SU-DHL-6 (cell line): ENCODE measurements at regions not wholly inside any gene's neighbourhood (a gene's known extent, or its start where the extent isn't known, plus 50 kb on each side); places are given as distances from the start of the nearest gene placed in this dataset.

ENCODE experiments used
- EZH2phosphoT487 ChIP-seq: fragments of 200-600 bp; sonication (generic), shearing (Covaris generic); conservative IDR thresholded peaks from 2 replicates; pipeline ENCODE4 v1.6.1; 2018; ENCODE audit warnings: mild to moderate bottlenecking, antibody characterized with exemption, low read length, moderate library complexity, mixed read lengths
- TF ChIP-seq, protein P1 (sequence below): fragments of 200-600 bp; sonication (generic); IDR thresholded peaks from one replicate; pipeline ENCODE4 v1.5.1; 2017; ENCODE audit warnings: antibody characterized with exemption, mild to moderate bottlenecking, low read length, moderate library complexity; ENCODE audit not compliant: insufficient read depth, poor library complexity, severe bottlenecking

DNA sequence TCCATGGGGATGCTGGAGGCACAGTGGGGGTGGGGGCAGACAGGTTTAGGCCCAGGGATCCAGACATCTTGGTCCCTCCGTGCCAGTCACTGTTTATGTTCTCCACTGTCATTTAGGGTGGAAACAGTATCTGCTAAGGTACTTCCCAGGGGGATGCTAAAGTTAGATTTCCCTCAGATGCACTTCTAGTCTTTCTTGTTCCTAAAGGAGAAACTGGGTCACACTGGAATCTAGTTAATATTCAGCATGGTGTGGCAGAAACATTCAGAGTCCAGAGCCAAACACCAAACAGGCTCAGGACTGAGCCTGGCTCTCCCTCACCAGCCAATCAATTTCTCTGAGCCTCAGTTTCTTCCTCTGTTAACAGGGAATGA lies 83.4 kb upstream of the PLET1 start:
- TF ChIP-seq, protein P1, sequence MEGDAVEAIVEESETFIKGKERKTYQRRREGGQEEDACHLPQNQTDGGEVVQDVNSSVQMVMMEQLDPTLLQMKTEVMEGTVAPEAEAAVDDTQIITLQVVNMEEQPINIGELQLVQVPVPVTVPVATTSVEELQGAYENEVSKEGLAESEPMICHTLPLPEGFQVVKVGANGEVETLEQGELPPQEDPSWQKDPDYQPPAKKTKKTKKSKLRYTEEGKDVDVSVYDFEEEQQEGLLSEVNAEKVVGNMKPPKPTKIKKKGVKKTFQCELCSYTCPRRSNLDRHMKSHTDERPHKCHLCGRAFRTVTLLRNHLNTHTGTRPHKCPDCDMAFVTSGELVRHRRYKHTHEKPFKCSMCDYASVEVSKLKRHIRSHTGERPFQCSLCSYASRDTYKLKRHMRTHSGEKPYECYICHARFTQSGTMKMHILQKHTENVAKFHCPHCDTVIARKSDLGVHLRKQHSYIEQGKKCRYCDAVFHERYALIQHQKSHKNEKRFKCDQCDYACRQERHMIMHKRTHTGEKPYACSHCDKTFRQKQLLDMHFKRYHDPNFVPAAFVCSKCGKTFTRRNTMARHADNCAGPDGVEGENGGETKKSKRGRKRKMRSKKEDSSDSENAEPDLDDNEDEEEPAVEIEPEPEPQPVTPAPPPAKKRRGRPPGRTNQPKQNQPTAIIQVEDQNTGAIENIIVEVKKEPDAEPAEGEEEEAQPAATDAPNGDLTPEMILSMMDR, result no peak
- no peak for TF ChIP-seq EZH2phosphoT487
